ENCODE measurements at regions not wholly inside any gene's neighbourhood (a gene's known extent, or its start where the extent isn't known, plus 50 kb on each side); places are given as distances from the start of the nearest gene placed in this dataset.

DNA sequence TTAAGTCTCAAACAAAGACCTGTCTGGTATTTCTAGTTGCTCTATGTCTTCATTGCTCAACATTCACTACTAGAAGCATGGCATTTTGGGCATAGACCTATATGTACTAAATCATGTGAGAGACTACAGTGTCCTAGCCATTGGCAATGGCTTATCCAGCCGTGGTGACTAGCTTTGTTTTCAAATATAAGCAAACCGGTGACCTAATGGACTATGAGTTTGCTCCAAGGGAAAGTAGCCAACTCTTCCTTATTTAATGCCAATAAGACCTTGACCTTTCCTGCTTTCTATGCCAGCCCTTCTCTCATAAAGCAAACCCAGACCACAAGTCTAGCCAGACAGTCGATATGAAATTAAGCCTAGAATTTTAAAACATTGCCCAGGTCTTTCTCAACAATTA is 113.7 kb upstream of the CREB1 start:
- no peaks in the 10 kb centered on the region for H4K20me1 ChIP-seq (ENCODE audit: control insufficient read depth, insufficient read depth)
- intact Hi-C loops (cut with micrococcal nuclease; ENCODE audit: unreplicated experiment) (no loop called here), in situ Hi-C loops (cut with MboI) (no loop called here)
- H3K4me2 ChIP-seq (ENCODE audit: control insufficient read depth, insufficient read depth), result no peak overlapping the region
- CTCF ChIA-PET, result no interaction called here
- SMC1A ChIA-PET (ENCODE audit: uncharacterized antibody, unreplicated experiment), result no interaction called here
- DNase-seq (ENCODE audit: low read depth, low spot score) (no peak), FAIRE-seq (no peak), ATAC-seq (no peak)
- H3K27ac ChIP-seq (ENCODE audit: control insufficient read depth, insufficient read depth), result no peak overlapping the region
- no peaks in the 10 kb centered on the region; the same call in 2 of the 3 replicates for H3K9me3 ChIP-seq (replicated peaks; ENCODE audit: control insufficient read depth, insufficient read depth, low read length)
- no peaks in the 10 kb centered on the region for H3K36me3 ChIP-seq (ENCODE audit: control insufficient read depth in 2 of 2, insufficient read depth in 2 of 2, low read length in 1 of 2)
- H3K4me1 ChIP-seq (ENCODE audit: control insufficient read depth, insufficient read depth, low read length), result no peaks in the 10 kb centered on the region
- H3K27me3 ChIP-seq (replicated peaks in 1 of 2; ENCODE audit: control insufficient read depth in 2 of 2, insufficient read depth in 2 of 2, low read length in 1 of 2), result no peaks in the 10 kb centered on the region
- no peak overlapping the region for H3K4me3 ChIP-seq
- no peaks in the 10 kb centered on the region for H3K79me2 ChIP-seq (ENCODE audit: control insufficient read depth, insufficient read depth, low read length)
- no peak overlapping the region for H2AFZ ChIP-seq (ENCODE audit: control insufficient read depth, low read depth, low read length)
- 57% methylated on average over 3 of the region's 3 CpGs for WGBS (ENCODE audit: insufficient coverage, insufficient replicate concordance, low lambda C conversion rate, missing lambda C conversion rate)
- POLR2A ChIA-PET, result no interaction called here
- RAD21 ChIA-PET (ENCODE audit: unreplicated experiment), result no interaction called here
- H3K9ac ChIP-seq (ENCODE audit: control insufficient read depth, insufficient read depth, low read length), result no peak overlapping the region
- no TSS peak for BruUV-seq (replicated peaks)
- TF ChIP-seq YY1 (IDR thresholded peaks at IDR 0.05; ENCODE audit: low read depth, low read length), result no peak
- TF ChIP-seq POLR2AphosphoS5 (IDR thresholded peaks at IDR 0.05; ENCODE audit: low read length), result no peak
- no peak for TF ChIP-seq RBBP5 (conservative IDR thresholded peaks at IDR 0.05)
- TF ChIP-seq RAD51 (IDR thresholded peaks at IDR 0.05), result no peak
- TF ChIP-seq NFYA (IDR thresholded peaks at IDR 0.05; ENCODE audit: borderline replicate concordance, low read depth, low read length), result no peak
- TF ChIP-seq ZNF384 (IDR thresholded peaks at IDR 0.05; ENCODE audit: borderline replicate concordance, low read depth, low read length), result no peak
- TF ChIP-seq, protein P1, sequence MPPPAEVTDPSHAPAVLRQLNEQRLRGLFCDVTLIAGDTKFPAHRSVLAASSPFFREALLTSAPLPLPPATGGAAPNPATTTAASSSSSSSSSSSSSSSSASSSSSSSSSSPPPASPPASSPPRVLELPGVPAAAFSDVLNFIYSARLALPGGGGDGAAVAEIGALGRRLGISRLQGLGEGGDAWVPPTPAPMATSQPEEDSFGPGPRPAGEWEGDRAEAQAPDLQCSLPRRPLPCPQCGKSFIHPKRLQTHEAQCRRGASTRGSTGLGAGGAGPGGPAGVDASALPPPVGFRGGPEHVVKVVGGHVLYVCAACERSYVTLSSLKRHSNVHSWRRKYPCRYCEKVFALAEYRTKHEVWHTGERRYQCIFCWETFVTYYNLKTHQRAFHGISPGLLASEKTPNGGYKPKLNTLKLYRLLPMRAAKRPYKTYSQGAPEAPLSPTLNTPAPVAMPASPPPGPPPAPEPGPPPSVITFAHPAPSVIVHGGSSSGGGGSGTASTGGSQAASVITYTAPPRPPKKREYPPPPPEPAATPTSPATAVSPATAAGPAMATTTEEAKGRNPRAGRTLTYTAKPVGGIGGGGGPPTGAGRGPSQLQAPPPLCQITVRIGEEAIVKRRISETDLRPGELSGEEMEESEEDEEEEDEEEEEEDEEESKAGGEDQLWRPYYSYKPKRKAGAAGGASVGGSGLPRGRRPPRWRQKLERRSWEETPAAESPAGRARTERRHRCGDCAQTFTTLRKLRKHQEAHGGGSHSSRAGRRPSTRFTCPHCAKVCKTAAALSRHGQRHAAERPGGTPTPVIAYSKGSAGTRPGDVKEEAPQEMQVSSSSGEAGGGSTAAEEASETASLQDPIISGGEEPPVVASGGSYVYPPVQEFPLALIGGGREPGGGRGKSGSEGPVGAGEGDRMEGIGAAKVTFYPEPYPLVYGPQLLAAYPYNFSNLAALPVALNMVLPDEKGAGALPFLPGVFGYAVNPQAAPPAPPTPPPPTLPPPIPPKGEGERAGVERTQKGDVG (CRISPR knock-in tag; IDR thresholded peaks at IDR 0.05), result no peak
- TF ChIP-seq GABPA (IDR thresholded peaks at IDR 0.05; ENCODE audit: low read depth), result no peak
- TF ChIP-seq, protein P2, sequence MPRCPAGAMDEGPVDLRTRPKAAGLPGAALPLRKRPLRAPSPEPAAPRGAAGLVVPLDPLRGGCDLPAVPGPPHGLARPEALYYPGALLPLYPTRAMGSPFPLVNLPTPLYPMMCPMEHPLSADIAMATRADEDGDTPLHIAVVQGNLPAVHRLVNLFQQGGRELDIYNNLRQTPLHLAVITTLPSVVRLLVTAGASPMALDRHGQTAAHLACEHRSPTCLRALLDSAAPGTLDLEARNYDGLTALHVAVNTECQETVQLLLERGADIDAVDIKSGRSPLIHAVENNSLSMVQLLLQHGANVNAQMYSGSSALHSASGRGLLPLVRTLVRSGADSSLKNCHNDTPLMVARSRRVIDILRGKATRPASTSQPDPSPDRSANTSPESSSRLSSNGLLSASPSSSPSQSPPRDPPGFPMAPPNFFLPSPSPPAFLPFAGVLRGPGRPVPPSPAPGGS (IDR thresholded peaks at IDR 0.05; ENCODE audit: borderline replicate concordance, insufficient read depth, low read depth, low read length, poor library complexity, severe bottlenecking), result no peak

Data from GM12878 (cell line).